Brain pericyte (primary cell): ENCODE measurements at regions not wholly inside any gene's neighbourhood (a gene's known extent, or its start where the extent isn't known, plus 50 kb on each side); places are given as distances from the start of the nearest gene placed in this dataset.

ENCODE experiments used
- DNase-seq: peaks from one replicate; pipeline ENCODE4 v3.0.0-alpha.2; 2012; ENCODE audit warnings: low read depth, low spot score

GRCh38 chr6:163960128-163960527, 545.6 kb downstream of the QKI start:
- DNase-seq = no peak

GRCh38 chr6:163958646-163959045, 544.1 kb downstream of the QKI start:
- DNase-seq = no peak

GRCh38 chr6:163956571-163957407, 542.3 kb downstream of the QKI start:
- DNase-seq = peak; percentile 24

GRCh38 chr6:163955756-163956155, 541.2 kb downstream of the QKI start:
- no peak for DNase-seq

- DNase-seq = no peak
These were observed 540.6 kb downstream of the QKI start for GRCh38 chr6:163955096-163955495.

- DNase-seq = no peak
These were observed 539.7 kb downstream of the QKI start for GRCh38 chr6:163954088-163954775.

GRCh38 chr6:163952005-163952404, 537.5 kb downstream of the QKI start:
- no peak for DNase-seq

GRCh38 chr6:163951326-163951725, 536.8 kb downstream of the QKI start:
- no peak for DNase-seq

GRCh38 chr6:163950159-163950558, 535.6 kb downstream of the QKI start:
- no peak for DNase-seq

- no peak for DNase-seq
These were observed 534.9 kb downstream of the QKI start for GRCh38 chr6:163949431-163949830.

- DNase-seq = no peak
These were observed 533.7 kb downstream of the QKI start for GRCh38 chr6:163948250-163948649.

- no peak for DNase-seq
These were observed 532.8 kb downstream of the QKI start for GRCh38 chr6:163947276-163947675.

- DNase-seq = no peak
These were observed 531.9 kb downstream of the QKI start for GRCh38 chr6:163946437-163946836.

- DNase-seq = no peak
These were observed 531.3 kb downstream of the QKI start for GRCh38 chr6:163945808-163946207.

GRCh38 chr6:163944897-163945296, 530.4 kb downstream of the QKI start:
- no peak for DNase-seq

- no peak for DNase-seq
These were observed 529.3 kb downstream of the QKI start for GRCh38 chr6:163943607-163944385.

- DNase-seq = no peak
These were observed 528.3 kb downstream of the QKI start for GRCh38 chr6:163942790-163943189.

- DNase-seq = no peak
These were observed 527.1 kb downstream of the QKI start for GRCh38 chr6:163941624-163941976.

- DNase-seq = no peak
These were observed 526.4 kb downstream of the QKI start for GRCh38 chr6:163940705-163941623.

GRCh38 chr6:163937071-163937470, 522.6 kb downstream of the QKI start:
- DNase-seq = no peak

GRCh38 chr6:163935158-163935762, 520.7 kb downstream of the QKI start:
- no peak for DNase-seq
